ENCODE measurements at regions not wholly inside any gene's neighbourhood (a gene's known extent, or its start where the extent isn't known, plus 50 kb on each side); places are given as distances from the start of the nearest gene placed in this dataset.

DNA sequence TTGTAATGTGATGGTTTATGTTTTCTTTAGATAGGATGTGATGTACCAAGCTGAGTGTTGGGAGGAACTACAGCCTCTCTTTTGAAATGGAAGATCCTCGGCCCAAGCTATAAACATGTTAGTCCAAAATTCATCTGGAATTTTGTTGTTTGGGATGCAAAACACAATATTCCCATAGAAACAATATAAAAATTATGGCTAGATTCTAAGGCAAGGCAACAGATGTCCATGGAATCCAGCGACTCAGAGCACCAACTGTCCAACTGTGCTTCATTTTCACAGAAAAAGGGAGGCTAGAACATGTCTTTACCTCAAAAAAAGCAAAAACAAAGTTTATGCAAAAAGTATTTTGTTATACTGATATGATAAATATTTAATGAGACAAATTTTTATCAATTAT, 52.4 kb upstream of the ATP8B1 start:
- TF ChIP-seq CTCF (conservative IDR thresholded peaks at IDR 0.05 in 1 of 2, IDR thresholded peaks at IDR 0.05 in 1 of 2; ENCODE audit: extremely low read depth in 1 of 2, insufficient read depth in 1 of 2, low read depth in 1 of 2, low read length in 2 of 2): no peak
- no peak for TF ChIP-seq EZH2 (IDR thresholded peaks at IDR 0.05; ENCODE audit: borderline replicate concordance, low read length)

Data from mammary epithelial cell (primary cell).